Colonic mucosa (tissue), 4 donors: ENCODE measurements at regions not wholly inside any gene's neighbourhood (a gene's known extent, or its start where the extent isn't known, plus 50 kb on each side); places are given as distances from the start of the nearest gene placed in this dataset.

ENCODE experiments used
- DNase-seq: peaks from one replicate; pipeline ENCODE4 v3.0.0-alpha.2; 2020
- H3K27ac ChIP-seq: fragments of 200-600 bp; one replicate; pipeline ENCODE4 v1.8.0; 2021
- H3K27me3 ChIP-seq: fragments of 200-600 bp; one replicate; pipeline ENCODE4 v1.8.0; 2021
- H3K36me3 ChIP-seq: fragments of 200-600 bp; one replicate; pipeline ENCODE4 v1.8.0; 2021
- H3K4me1 ChIP-seq: fragments of 200-600 bp; one replicate; pipeline ENCODE4 v1.8.0; 2021; ENCODE audit warnings: mild to moderate bottlenecking
- H3K4me3 ChIP-seq: fragments of 200-600 bp; one replicate; pipeline ENCODE4 v1.8.0; 2021
- H3K9ac ChIP-seq, 2 donors: one replicate each; pipeline ENCODE4 v1.7.0; 2013; ENCODE audit warnings: control low read depth in 2 of 2, low read depth in 2 of 2, low read length in 2 of 2
- H3K9me3 ChIP-seq: fragments of 200-600 bp; one replicate; pipeline ENCODE4 v1.8.0; 2021
- intact Hi-C: fragments of 100-400 bp; cut with DNase I; formaldehyde crosslinking; loops from one replicate; pipeline ENCODE4 v1.14.1; 2022
- TF ChIP-seq, protein P1 (sequence below): fragments of 200-600 bp; IDR thresholded peaks from one replicate; pipeline ENCODE4 v1.8.0; 2022; ENCODE audit warnings: antibody characterized with exemption, mild to moderate bottlenecking
- donor health status: healthy.
- donor health status: DM: no; HTN: no; CAD: no.
- donor health status: DM: no; HTN: no; CAD: no.

DNA sequence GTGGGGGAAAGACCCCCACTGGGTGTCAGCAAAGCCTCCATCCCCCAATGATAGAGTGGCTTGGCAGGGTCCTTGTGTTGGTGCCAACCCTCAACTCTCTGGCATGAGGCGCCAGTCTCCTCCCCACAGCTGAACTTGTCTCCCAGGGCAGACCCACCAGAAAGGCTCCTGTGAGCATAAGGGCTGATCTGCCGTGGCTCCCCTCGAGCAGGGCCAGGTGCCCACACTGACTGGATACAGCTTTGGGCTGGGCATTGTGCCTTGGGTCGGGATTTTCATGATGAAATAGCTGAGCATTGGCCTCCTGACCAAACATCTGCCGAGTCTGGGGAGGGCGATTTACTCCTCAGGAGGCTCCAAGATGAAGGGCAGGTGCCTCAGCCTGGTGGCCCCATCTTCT is 68.1 kb upstream of the NPTX2 start:
- Histone ChIP-seq H3K27me3 (no peaks in the 10 kb centered on the region), H3K27ac (no peak overlapping the region), H3K4me1 (no peaks in the 10 kb centered on the region), H3K4me3 (no peak overlapping the region), H3K36me3 (no peaks in the 10 kb centered on the region), H3K9me3 (no peaks in the 10 kb centered on the region), H3K9ac (no peak overlapping the region)
- DNase-seq = no peak
- intact Hi-C loops = loop anchor here (10.0 kb wide), 1 partner anchor 244 kb away; no protein-coding TSS in a partner anchor
- TF ChIP-seq, protein P1, sequence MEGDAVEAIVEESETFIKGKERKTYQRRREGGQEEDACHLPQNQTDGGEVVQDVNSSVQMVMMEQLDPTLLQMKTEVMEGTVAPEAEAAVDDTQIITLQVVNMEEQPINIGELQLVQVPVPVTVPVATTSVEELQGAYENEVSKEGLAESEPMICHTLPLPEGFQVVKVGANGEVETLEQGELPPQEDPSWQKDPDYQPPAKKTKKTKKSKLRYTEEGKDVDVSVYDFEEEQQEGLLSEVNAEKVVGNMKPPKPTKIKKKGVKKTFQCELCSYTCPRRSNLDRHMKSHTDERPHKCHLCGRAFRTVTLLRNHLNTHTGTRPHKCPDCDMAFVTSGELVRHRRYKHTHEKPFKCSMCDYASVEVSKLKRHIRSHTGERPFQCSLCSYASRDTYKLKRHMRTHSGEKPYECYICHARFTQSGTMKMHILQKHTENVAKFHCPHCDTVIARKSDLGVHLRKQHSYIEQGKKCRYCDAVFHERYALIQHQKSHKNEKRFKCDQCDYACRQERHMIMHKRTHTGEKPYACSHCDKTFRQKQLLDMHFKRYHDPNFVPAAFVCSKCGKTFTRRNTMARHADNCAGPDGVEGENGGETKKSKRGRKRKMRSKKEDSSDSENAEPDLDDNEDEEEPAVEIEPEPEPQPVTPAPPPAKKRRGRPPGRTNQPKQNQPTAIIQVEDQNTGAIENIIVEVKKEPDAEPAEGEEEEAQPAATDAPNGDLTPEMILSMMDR = no peak

DNA sequence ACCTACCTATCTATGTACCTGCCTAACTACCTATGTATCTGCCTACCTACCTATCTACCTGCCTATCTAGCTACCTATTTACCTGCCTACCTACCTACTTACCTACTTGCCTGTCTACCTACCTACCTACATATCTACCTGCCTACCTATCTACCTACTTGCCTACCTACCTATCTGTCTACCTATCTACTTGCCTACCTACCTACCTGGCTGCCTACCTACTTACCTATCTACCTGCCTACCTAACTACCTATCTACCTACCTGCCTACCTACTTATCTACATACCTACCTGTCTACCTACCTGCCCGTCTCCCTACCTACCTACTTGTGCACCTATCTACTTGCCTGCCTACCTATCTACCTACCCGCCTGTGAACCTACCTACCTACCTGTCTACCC is 68.7 kb upstream of the NPTX2 start:
- DNase-seq = no peak
- Histone ChIP-seq H3K36me3 (no peaks in the 10 kb centered on the region), H3K4me3 (no peak overlapping the region), H3K27ac (no peak overlapping the region), H3K9ac (no peak overlapping the region), H3K27me3 (no peaks in the 10 kb centered on the region), H3K4me1 (no peaks in the 10 kb centered on the region), H3K9me3 (no peaks in the 10 kb centered on the region)
- intact Hi-C loops = loop anchor here (10.0 kb wide), 1 partner anchor 244 kb away; no protein-coding TSS in a partner anchor
- TF ChIP-seq, protein P1 = no peak

DNA sequence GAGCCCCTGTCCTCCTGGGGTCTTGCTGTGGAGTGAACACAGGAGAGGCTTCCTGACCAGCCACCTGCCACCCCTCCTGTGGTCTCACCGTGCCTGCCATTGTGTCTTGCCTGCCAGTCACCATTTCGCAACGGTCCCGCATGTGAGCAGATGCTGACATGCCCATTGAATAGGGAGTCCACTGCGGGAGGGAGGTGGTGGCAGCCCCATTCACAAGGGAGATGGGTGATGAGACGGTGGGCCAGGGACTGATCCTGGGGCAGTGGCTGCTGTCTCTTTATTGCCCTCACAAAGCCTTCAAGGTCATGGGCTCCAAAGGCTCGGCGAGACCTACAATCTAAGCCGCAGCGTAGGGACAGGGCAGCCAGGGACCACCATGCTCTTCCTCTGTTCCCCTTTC is 76.0 kb upstream of the NPTX2 start:
- TF ChIP-seq, protein P1 = no peak
- no peak for DNase-seq
- intact Hi-C loops = loop anchor here (10.0 kb wide), 1 partner anchor 236 kb away; no protein-coding TSS in a partner anchor
- Histone ChIP-seq H3K9ac (no peak overlapping the region), H3K4me1 (no peaks in the 10 kb centered on the region), H3K9me3 (no peaks in the 10 kb centered on the region), H3K27me3 (no peaks in the 10 kb centered on the region), H3K4me3 (no peak overlapping the region), H3K27ac (no peak overlapping the region), H3K36me3 (no peaks in the 10 kb centered on the region)

DNA sequence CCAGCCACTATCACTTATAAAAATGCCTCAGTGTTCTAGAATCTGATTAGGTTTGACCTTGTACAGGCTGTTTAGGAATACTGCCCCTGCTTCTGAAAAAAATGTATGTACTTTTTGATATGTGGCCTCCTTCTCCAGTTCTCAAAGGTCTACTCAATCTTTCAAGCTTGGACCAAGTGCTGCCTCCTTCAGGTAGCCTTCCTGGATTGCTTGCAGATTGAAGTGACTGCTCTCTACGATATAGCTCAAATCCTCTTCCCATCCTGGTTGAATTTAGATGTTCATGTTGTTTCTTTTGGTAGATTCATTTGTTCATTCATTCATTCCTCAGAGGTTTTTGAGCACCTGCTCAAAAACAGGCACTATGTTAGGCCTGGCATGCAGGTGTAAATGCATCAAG is 77.2 kb upstream of the NPTX2 start:
- Histone ChIP-seq H3K9ac (no peak overlapping the region), H3K27ac (no peak overlapping the region), H3K4me1 (no peaks in the 10 kb centered on the region), H3K27me3 (no peaks in the 10 kb centered on the region), H3K9me3 (no peaks in the 10 kb centered on the region), H3K36me3 (no peaks in the 10 kb centered on the region), H3K4me3 (no peak overlapping the region)
- DNase-seq = no peak
- TF ChIP-seq, protein P1 = no peak
- intact Hi-C loops = loop anchor here (10.0 kb wide), 1 partner anchor 235 kb away; no protein-coding TSS in a partner anchor

DNA sequence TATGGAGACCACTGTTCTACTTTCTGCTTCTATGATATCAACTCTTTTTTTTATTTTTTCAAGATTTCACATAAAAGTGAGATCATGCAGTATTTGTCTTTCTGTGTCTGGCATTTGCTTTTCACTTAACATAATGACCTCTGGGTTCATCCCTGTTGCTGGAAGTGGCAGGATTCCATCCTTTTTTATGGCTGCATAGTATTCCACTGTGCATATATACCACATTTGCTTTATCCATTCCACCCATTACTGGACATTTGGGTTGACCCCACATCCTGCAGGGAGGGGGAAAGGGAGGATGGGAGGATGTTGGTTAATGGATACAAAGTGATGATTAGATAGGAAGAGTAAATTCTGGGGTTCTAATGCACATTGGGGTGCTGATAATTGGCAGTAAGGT is 80.3 kb upstream of the NPTX2 start:
- TF ChIP-seq, protein P1 = no peak
- intact Hi-C loops = no loop called here

More for the DNA sequence above, 80.3 kb upstream of the NPTX2 start:
- no peaks in the 10 kb centered on the region for H3K9me3 ChIP-seq
- DNase-seq = no peak
- H3K27me3 ChIP-seq = no peaks in the 10 kb centered on the region
- no peak overlapping the region for H3K9ac ChIP-seq
- no peak overlapping the region for H3K4me3 ChIP-seq
- H3K27ac ChIP-seq = no peak overlapping the region
- no peaks in the 10 kb centered on the region for H3K36me3 ChIP-seq
- no peaks in the 10 kb centered on the region for H3K4me1 ChIP-seq
